ENCODE measurements at regions not wholly inside any gene's neighbourhood (a gene's known extent, or its start where the extent isn't known, plus 50 kb on each side); places are given as distances from the start of the nearest gene placed in this dataset.

- Histone ChIP-seq H3K9ac (ENCODE audit: low read length) (no peak overlapping the region), H3K36me3 (ENCODE audit: low read length) (no peaks in the 10 kb centered on the region)
- TF ChIP-seq CTCF (IDR thresholded peaks at IDR 0.05; ENCODE audit: insufficient read depth, low read length, poor library complexity, severe bottlenecking) (no peak), EZH2phosphoT487 (conservative IDR thresholded peaks at IDR 0.05; ENCODE audit: low read length) (no peak)
Measured at GRCh38 chr17:77282524-77283515, 142.1 kb downstream of the SEC14L1 start.

DNA sequence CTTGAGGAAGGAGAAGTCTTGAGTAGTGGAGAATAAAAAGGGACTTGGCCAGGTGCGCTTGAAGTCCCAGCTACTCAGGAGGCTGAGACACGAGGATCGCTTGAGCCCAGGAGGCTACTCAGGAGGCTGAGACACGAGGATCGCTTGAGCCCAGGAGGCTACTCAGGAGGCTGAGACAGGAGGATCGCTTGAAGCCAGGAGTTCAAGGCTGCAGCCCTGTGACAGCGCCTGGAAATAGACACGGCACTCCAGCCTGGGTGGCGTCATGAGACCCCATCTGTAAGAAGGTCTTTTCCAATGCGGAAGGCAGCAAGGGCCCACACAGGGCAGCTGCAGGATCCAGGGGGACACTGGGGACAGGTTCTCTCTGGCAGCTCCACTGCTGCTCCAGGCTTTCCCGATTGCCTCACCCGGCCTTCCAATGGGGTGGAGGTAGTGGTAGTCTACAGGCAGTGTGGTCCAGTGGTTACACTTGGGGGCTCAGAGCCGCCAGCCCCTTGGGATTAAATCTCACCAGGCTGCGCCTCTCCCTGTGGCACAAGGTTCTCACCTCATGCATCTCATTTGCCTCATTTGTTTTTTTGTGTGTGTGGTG is 143.4 kb downstream of the SEC14L1 start:
- Histone ChIP-seq H3F3A (ENCODE audit: insufficient read depth) (no peaks in the 10 kb centered on the region), H2AFZ (ENCODE audit: low read depth, low read length, severe bottlenecking) (no peak overlapping the region), H3K9me2 (replicated peaks; ENCODE audit: insufficient read depth, low read length) (no peaks in the 10 kb centered on the region), H3K36me3 (ENCODE audit: low read length) (no peaks in the 10 kb centered on the region), H3K4me2 (ENCODE audit: low read depth, low read length, poor library complexity, severe bottlenecking) (no peak overlapping the region), H3K9ac (ENCODE audit: low read length) (no peak overlapping the region), H3K9me3 (ENCODE audit: insufficient read depth, low read length) (no peaks in the 10 kb centered on the region), H3K27me3 (ENCODE audit: low read length) (peaks cover 2% of the 10 kb centered on the region; the same call in 1 of the 2 replicates), H4K20me1 (ENCODE audit: low read depth, low read length) (no peaks in the 10 kb centered on the region), H3K27ac (ENCODE audit: low read depth, low read length) (no peak overlapping the region), H3K4me3 (ENCODE audit: insufficient read depth, low read length, poor library complexity, severe bottlenecking) (no peak overlapping the region), H3K79me2 (ENCODE audit: insufficient read depth, low read length) (no peaks in the 10 kb centered on the region)
- no peak for TF ChIP-seq CTCF (IDR thresholded peaks at IDR 0.05; ENCODE audit: insufficient read depth, low read length, poor library complexity, severe bottlenecking)
- TF ChIP-seq EZH2phosphoT487 (conservative IDR thresholded peaks at IDR 0.05; ENCODE audit: low read length), result no peak

More at GRCh38 chr17:77282524-77283515, 142.1 kb downstream of the SEC14L1 start:
- Histone ChIP-seq H4K20me1 (ENCODE audit: low read depth, low read length) (no peaks in the 10 kb centered on the region), H3K9me3 (ENCODE audit: insufficient read depth, low read length) (no peaks in the 10 kb centered on the region), H3K9me2 (replicated peaks; ENCODE audit: insufficient read depth, low read length) (no peaks in the 10 kb centered on the region), H3K27me3 (ENCODE audit: low read length) (peaks cover 2% of the 10 kb centered on the region; the same call in 1 of the 2 replicates), H3K4me3 (ENCODE audit: insufficient read depth, low read length, poor library complexity, severe bottlenecking) (no peak overlapping the region), H2AFZ (ENCODE audit: low read depth, low read length, severe bottlenecking) (no peak overlapping the region), H3F3A (ENCODE audit: insufficient read depth) (no peaks in the 10 kb centered on the region), H3K4me2 (ENCODE audit: low read depth, low read length, poor library complexity, severe bottlenecking) (no peak overlapping the region), H3K79me2 (ENCODE audit: insufficient read depth, low read length) (no peaks in the 10 kb centered on the region), H3K27ac (ENCODE audit: low read depth, low read length) (no peak overlapping the region)

GRCh38 chr17:77285594-77286390 is 145.0 kb downstream of the SEC14L1 start:
- H3K9me2 ChIP-seq (replicated peaks; ENCODE audit: insufficient read depth, low read length), result no peaks in the 10 kb centered on the region
- H4K20me1 ChIP-seq (ENCODE audit: low read depth, low read length), result no peaks in the 10 kb centered on the region
- no peaks in the 10 kb centered on the region for H3F3A ChIP-seq (ENCODE audit: insufficient read depth)
- no peaks in the 10 kb centered on the region for H3K79me2 ChIP-seq (ENCODE audit: insufficient read depth, low read length)
- no peak overlapping the region for H3K27ac ChIP-seq (ENCODE audit: low read depth, low read length)
- no peak overlapping the region for H3K4me2 ChIP-seq (ENCODE audit: low read depth, low read length, poor library complexity, severe bottlenecking)
- H3K27me3 ChIP-seq (ENCODE audit: low read length), result no peaks in the 10 kb centered on the region
- no peak overlapping the region for H3K4me3 ChIP-seq (ENCODE audit: insufficient read depth, low read length, poor library complexity, severe bottlenecking)
- H3K36me3 ChIP-seq (ENCODE audit: low read length), result no peaks in the 10 kb centered on the region
- TF ChIP-seq CTCF (IDR thresholded peaks at IDR 0.05; ENCODE audit: insufficient read depth, low read length, poor library complexity, severe bottlenecking) (no peak), EZH2phosphoT487 (conservative IDR thresholded peaks at IDR 0.05; ENCODE audit: low read length) (no peak)
- no peak overlapping the region for H3K9ac ChIP-seq (ENCODE audit: low read length)
- H2AFZ ChIP-seq (ENCODE audit: low read depth, low read length, severe bottlenecking), result no peak overlapping the region
- no peaks in the 10 kb centered on the region for H3K9me3 ChIP-seq (ENCODE audit: insufficient read depth, low read length)
